ENCODE measurements at regions not wholly inside any gene's neighbourhood (a gene's known extent, or its start where the extent isn't known, plus 50 kb on each side); places are given as distances from the start of the nearest gene placed in this dataset.

DNA sequence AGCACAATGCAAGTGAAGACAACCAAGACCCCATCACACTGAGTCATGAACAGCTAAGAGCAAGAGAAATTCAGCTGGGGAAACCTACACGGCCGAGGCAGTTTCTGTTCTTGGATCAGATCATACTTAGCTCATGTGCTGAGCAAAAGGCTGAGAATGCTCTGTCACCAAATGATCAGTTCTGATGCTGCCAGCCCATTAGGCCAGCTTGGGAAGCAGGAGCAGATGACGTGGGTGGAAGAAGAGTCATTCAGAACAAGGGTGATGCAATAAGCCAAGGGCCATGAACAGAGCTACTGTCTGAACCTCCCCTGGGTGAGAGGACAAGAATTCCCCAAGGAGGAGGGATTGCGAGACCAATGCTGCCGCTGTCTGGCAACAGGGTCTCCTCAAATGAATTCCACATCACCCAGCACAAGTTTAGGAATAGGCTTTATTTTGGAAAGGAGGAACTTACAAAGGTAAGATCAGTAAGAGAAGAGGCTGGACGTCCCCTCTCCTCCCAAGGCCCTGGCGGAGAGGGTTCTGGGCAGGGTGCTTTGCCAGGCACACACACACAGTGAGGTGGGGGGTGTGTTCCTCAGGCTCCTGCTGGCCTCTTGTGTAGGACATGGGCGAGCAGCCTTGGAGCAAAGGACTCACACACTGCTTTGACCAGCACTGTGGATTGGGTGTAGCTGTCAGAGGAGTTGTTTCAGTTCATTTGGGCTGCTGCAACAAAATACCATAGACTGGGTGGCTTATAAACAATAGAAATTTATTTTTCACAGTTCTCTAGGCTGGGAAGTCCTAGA is 65.6 kb upstream of the CTXND1 start:
- WGBS, 2 donors = 77 to 82% methylated on average over 6 to 8 of the region's 8 CpGs
- Histone ChIP-seq H3K27me3 (no peaks in the 10 kb centered on the region), H3K4me1 (no peaks in the 10 kb centered on the region), H3K36me3 (no peaks in the 10 kb centered on the region), H3K27ac (no peak overlapping the region), H3K4me3 (no peak overlapping the region), H3K9me3 (no peaks in the 10 kb centered on the region)
- DNase-seq (peak in 1 of 2 donors; percentile 2), ATAC-seq (ENCODE audit: low FRiP score in 2 of 2) (peak; percentile 81 to 84)
- TF ChIP-seq POLR2AphosphoS5 (IDR thresholded peaks at IDR 0.05) = peak; percentile 61 to 75
- peak in 1 of 4 donors; percentile 58 for TF ChIP-seq EP300 (IDR thresholded peaks at IDR 0.05)
- TF ChIP-seq POLR2A (IDR thresholded peaks at IDR 0.05) = no peak
- TF ChIP-seq, protein P1, sequence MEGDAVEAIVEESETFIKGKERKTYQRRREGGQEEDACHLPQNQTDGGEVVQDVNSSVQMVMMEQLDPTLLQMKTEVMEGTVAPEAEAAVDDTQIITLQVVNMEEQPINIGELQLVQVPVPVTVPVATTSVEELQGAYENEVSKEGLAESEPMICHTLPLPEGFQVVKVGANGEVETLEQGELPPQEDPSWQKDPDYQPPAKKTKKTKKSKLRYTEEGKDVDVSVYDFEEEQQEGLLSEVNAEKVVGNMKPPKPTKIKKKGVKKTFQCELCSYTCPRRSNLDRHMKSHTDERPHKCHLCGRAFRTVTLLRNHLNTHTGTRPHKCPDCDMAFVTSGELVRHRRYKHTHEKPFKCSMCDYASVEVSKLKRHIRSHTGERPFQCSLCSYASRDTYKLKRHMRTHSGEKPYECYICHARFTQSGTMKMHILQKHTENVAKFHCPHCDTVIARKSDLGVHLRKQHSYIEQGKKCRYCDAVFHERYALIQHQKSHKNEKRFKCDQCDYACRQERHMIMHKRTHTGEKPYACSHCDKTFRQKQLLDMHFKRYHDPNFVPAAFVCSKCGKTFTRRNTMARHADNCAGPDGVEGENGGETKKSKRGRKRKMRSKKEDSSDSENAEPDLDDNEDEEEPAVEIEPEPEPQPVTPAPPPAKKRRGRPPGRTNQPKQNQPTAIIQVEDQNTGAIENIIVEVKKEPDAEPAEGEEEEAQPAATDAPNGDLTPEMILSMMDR (IDR thresholded peaks at IDR 0.05) = no peak

DNA sequence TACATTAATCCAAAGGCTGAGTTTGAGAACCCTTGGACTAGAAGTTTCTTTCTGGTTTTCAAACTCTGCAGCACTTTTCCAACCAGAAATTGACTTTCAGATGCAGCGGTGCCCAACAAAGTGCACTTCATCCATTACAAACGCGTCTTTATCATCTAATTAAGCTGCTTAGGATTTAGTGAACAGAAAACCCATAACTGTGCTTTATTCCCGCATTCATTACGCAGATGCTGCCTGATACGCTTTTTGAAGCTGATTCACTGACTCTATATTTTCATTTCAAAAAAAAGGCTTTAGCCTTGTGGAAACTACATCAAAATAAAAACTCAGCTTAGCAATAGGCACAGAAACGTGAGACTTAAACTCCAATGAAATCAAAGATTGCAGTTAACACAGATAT is 69.8 kb upstream of the CTXND1 start:
- Histone ChIP-seq H3K4me3 (no peak overlapping the region), H3K36me3 (no peaks in the 10 kb centered on the region), H3K27me3 (no peaks in the 10 kb centered on the region), H3K4me1 (no peaks in the 10 kb centered on the region), H3K9me3 (no peaks in the 10 kb centered on the region), H3K27ac (no peak overlapping the region)
- 93 to 94% methylated on average over 7 of the region's 7 CpGs for WGBS, 2 donors
- no peak for ATAC-seq (ENCODE audit: low FRiP score in 2 of 2)
- TF ChIP-seq EP300 (IDR thresholded peaks at IDR 0.05) (no peak), POLR2A (IDR thresholded peaks at IDR 0.05) (no peak), POLR2AphosphoS5 (IDR thresholded peaks at IDR 0.05) (no peak)
- TF ChIP-seq, protein P1 (IDR thresholded peaks at IDR 0.05) = no peak
- no peak for DNase-seq

DNA sequence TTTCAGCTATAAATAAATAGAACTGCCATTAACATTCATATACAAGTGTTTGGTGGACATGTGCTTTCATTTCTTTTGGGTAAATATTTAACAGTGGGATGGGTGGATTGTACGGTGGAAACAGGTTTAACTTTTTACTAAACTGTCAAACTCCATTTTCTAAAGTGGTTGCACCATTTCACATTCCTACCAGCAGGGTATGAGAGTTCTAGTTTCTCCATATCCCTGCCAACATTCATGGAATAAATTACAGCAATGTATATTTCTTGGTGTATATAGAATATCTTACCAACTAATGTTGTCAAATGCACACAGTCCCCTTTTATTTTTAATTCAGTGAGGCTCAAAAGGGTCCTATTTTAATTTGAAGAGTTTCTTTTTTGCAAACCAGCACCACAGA is 71.3 kb upstream of the CTXND1 start:
- no peak for ATAC-seq (ENCODE audit: low FRiP score in 2 of 2)
- no peaks in the 10 kb centered on the region for H3K36me3 ChIP-seq
- no peaks in the 10 kb centered on the region for H3K27me3 ChIP-seq
- TF ChIP-seq EP300 (IDR thresholded peaks at IDR 0.05) (no peak), POLR2A (IDR thresholded peaks at IDR 0.05) (no peak), POLR2AphosphoS5 (IDR thresholded peaks at IDR 0.05) (no peak)
- TF ChIP-seq, protein P1 (IDR thresholded peaks at IDR 0.05) = no peak
- DNase-seq = no peak
- 68 to 86% methylated on average over 1 of the region's 1 CpG for WGBS, 2 donors
- H3K27ac ChIP-seq = no peak overlapping the region
- no peak overlapping the region for H3K4me3 ChIP-seq
- no peaks in the 10 kb centered on the region for H3K4me1 ChIP-seq
- H3K9me3 ChIP-seq = no peaks in the 10 kb centered on the region

DNA sequence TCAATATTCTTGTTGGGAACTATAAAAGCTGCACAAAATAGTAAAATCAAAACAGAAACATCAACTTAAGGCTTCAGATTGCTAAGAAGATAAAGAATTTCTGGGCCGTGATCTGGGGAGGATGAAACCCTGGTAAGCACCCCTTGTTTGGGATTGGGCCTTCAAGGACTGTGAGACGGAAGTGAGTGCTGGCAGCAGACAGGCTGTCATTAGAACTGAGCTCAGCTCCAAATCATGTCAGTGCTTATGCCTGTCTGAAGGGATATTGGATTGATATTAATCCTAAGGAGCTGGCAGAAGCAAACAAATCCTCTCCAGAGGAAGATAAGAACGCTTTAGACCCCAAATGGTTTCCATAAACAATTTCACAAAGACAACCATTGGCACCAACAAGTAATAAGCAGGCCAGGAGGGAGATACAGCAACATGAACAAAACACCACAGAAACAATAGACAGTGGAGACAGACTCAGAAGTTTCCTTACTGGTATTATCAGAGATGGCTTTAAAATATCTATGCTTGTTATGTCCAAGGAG is 72.6 kb upstream of the CTXND1 start:
- Histone ChIP-seq H3K9me3 (no peaks in the 10 kb centered on the region), H3K4me3 (no peak overlapping the region), H3K36me3 (no peaks in the 10 kb centered on the region), H3K4me1 (no peaks in the 10 kb centered on the region), H3K27me3 (no peaks in the 10 kb centered on the region), H3K27ac (no peak overlapping the region)
- ATAC-seq (ENCODE audit: low FRiP score in 2 of 2) (no peak), DNase-seq (no peak)
- TF ChIP-seq POLR2AphosphoS5 (IDR thresholded peaks at IDR 0.05) (no peak), POLR2A (IDR thresholded peaks at IDR 0.05) (no peak), EP300 (IDR thresholded peaks at IDR 0.05) (no peak)
- TF ChIP-seq, protein P1 (IDR thresholded peaks at IDR 0.05) = no peak
- 53 to 59% methylated on average over 3 of the region's 3 CpGs for WGBS, 2 donors

DNA sequence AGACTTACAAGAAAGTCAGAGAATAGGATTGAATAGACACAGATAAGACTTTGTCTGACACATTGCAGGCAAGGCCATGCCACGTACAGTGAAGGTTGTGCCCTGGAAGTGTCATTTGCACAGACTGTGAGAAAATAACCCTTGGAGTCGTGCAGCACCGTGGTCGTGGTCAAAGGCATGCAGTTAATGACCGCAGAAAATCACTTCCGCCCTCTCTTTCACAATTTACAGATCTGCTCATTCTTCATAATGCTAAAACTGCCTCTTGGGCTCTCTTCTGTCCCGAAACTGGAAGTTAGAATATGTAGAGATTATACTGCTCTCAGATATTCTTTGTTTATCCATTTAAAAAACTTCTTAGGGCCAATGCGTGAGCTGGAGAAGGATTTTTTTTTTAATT is 73.2 kb upstream of the CTXND1 start:
- H3K9me3 ChIP-seq = no peaks in the 10 kb centered on the region
- H3K27me3 ChIP-seq = no peaks in the 10 kb centered on the region
- no peaks in the 10 kb centered on the region for H3K4me1 ChIP-seq
- DNase-seq = no peak
- no peak for TF ChIP-seq EP300 (IDR thresholded peaks at IDR 0.05)
- no peaks in the 10 kb centered on the region for H3K36me3 ChIP-seq
- no peak overlapping the region for H3K4me3 ChIP-seq
- H3K27ac ChIP-seq = no peak overlapping the region
- 52 to 55% methylated on average over 8 of the region's 8 CpGs for WGBS, 2 donors
- ATAC-seq (ENCODE audit: low FRiP score in 2 of 2) = no peak
